ENCODE measurements at regions not wholly inside any gene's neighbourhood (a gene's known extent, or its start where the extent isn't known, plus 50 kb on each side); places are given as distances from the start of the nearest gene placed in this dataset.

GRCh38 chr6:168948002-168948401, 305.6 kb downstream of the THBS2 start:
- TF ChIP-seq, protein P1, sequence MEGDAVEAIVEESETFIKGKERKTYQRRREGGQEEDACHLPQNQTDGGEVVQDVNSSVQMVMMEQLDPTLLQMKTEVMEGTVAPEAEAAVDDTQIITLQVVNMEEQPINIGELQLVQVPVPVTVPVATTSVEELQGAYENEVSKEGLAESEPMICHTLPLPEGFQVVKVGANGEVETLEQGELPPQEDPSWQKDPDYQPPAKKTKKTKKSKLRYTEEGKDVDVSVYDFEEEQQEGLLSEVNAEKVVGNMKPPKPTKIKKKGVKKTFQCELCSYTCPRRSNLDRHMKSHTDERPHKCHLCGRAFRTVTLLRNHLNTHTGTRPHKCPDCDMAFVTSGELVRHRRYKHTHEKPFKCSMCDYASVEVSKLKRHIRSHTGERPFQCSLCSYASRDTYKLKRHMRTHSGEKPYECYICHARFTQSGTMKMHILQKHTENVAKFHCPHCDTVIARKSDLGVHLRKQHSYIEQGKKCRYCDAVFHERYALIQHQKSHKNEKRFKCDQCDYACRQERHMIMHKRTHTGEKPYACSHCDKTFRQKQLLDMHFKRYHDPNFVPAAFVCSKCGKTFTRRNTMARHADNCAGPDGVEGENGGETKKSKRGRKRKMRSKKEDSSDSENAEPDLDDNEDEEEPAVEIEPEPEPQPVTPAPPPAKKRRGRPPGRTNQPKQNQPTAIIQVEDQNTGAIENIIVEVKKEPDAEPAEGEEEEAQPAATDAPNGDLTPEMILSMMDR (conservative IDR thresholded peaks at IDR 0.05 in 1 of 2, IDR thresholded peaks at IDR 0.05 in 1 of 2; ENCODE audit: extremely low read depth in 1 of 2, insufficient read depth in 1 of 2, low read depth in 1 of 2, low read length in 2 of 2) = no peak
- TF ChIP-seq EZH2 (IDR thresholded peaks at IDR 0.05; ENCODE audit: borderline replicate concordance, low read length) = no peak

Data from mammary epithelial cell (primary cell).